GM12878 (cell line): ENCODE measurements at regions not wholly inside any gene's neighbourhood (a gene's known extent, or its start where the extent isn't known, plus 50 kb on each side); places are given as distances from the start of the nearest gene placed in this dataset.

Experiments used
- ATAC-seq: fragments of 200-7000 bp; cut with Tn5 transposase; 3 replicates; pipeline ENCODE4 v1.9.1; 2020; ENCODE audit warnings: mild to moderate bottlenecking, moderate library complexity
- BruUV-seq: library from RNA; stranded (reverse); fragments of 400-500 nt; replicated peaks from 2 replicates; lab custom pipeline; 2021; lab: Mats Ljungman, UMichigan
- CTCF ChIA-PET: fragments of 300-600 bp; sonication (Branson Sonifier 250); formaldehyde crosslinking; extraction: SDS; loops from one replicate; lab custom pipeline; 2021; ENCODE audit warnings: inconsistent platforms; lab: Yijun Ruan, JAX
- POLR2A ChIA-PET: fragments of 350-600 bp; formaldehyde crosslinking; extraction: SDS; loops from one replicate; lab custom pipeline; 2021; ENCODE audit warnings: inconsistent platforms; lab: Charles Lee
- RAD21 ChIA-PET: fragments of 300-600 bp; sonication (Branson Sonifier 250); formaldehyde crosslinking; loops from one replicate; lab custom pipeline; 2023; ENCODE audit warnings: antibody characterized with exemption; ENCODE audit not compliant: unreplicated experiment; lab: Charles Lee
- SMC1A ChIA-PET: fragments of 300-600 bp; sonication (Branson Sonifier 250); formaldehyde crosslinking; loops from one replicate; lab custom pipeline; 2023; ENCODE audit not compliant: unreplicated experiment, uncharacterized antibody; lab: Charles Lee
- DNase-seq: peaks from one replicate; pipeline ENCODE4 v3.0.0-alpha.2; 2011; ENCODE audit warnings: low read depth, low spot score
- FAIRE-seq: peaks from 3 replicates; lab custom pipeline; 2011; peaks lifted over from hg19 to GRCh38; lab: Jason Lieb, UNC
- H2AFZ ChIP-seq: 2 replicates; pipeline ENCODE4 v1.6.0; 2011; ENCODE audit warnings: low read depth, low read length, control low read depth; ENCODE audit not compliant: control insufficient read depth
- H3K27ac ChIP-seq: 2 replicates; pipeline ENCODE4 v1.5.1; 2011; ENCODE audit warnings: control low read depth; ENCODE audit not compliant: control insufficient read depth, insufficient read depth
- H3K27me3 ChIP-seq, 2 experiments: replicated peaks in 1 of 2; 2 replicates each; pipeline versions ENCODE4 v1.6.0 to v1.6.1; 2011; ENCODE audit warnings: low read length in 1 of 2; ENCODE audit not compliant: control insufficient read depth in 2 of 2, insufficient read depth in 2 of 2
- H3K36me3 ChIP-seq, 2 experiments: 2 replicates each; pipeline ENCODE4 v1.5.1; 2011; ENCODE audit warnings: low read length in 1 of 2; ENCODE audit not compliant: control insufficient read depth in 2 of 2, insufficient read depth in 2 of 2
- H3K4me1 ChIP-seq: 2 replicates; pipeline ENCODE4 v1.6.1; 2011; ENCODE audit warnings: mild to moderate bottlenecking, low read length, moderate library complexity, mixed read lengths; ENCODE audit not compliant: control insufficient read depth, insufficient read depth
- H3K4me2 ChIP-seq: 2 replicates; pipeline ENCODE4 v1.6.0; 2011; ENCODE audit warnings: control low read depth; ENCODE audit not compliant: control insufficient read depth, insufficient read depth
- H3K4me3 ChIP-seq: fragments of 200-600 bp; sonication (generic); 2 replicates; pipeline ENCODE4 v1.5.1; 2016
- H3K79me2 ChIP-seq: 2 replicates; pipeline ENCODE4 v1.6.0; 2011; ENCODE audit warnings: low read length; ENCODE audit not compliant: control insufficient read depth, insufficient read depth
- H3K9ac ChIP-seq: 2 replicates; pipeline ENCODE4 v1.8.0; 2011; ENCODE audit warnings: low read length, control low read depth, mixed read lengths; ENCODE audit not compliant: control insufficient read depth, insufficient read depth
- H3K9me3 ChIP-seq: replicated peaks from 3 replicates; pipeline ENCODE4 v1.5.1; 2011; ENCODE audit warnings: mild to moderate bottlenecking, low read length; ENCODE audit not compliant: control insufficient read depth, insufficient read depth
- H4K20me1 ChIP-seq: 2 replicates; pipeline ENCODE4 v1.6.0; 2011; ENCODE audit not compliant: control insufficient read depth, insufficient read depth
- FOXM1 ChIP-seq: IDR thresholded peaks from 2 replicates; pipeline ENCODE4 v1.6.1; 2012; ENCODE audit warnings: low read depth, mild to moderate bottlenecking, inconsistent platforms, low read length, moderate library complexity
- GABPA ChIP-seq: IDR thresholded peaks from 2 replicates; pipeline ENCODE4 v1.6.1; 2014; ENCODE audit warnings: antibody characterized with exemption, low read depth, mild to moderate bottlenecking, inconsistent platforms
- IKZF2 ChIP-seq, 2 experiments: fragments of 450-650 bp; IDR thresholded peaks; 2 replicates each; pipeline ENCODE4 v1.6.1; 2017; ENCODE audit warnings: mild to moderate bottlenecking in 2 of 2, moderate library complexity in 2 of 2
- MEF2B ChIP-seq: fragments of 450-650 bp; IDR thresholded peaks from 2 replicates; pipeline ENCODE4 v1.6.1; 2018; ENCODE audit warnings: mild to moderate bottlenecking, moderate library complexity; ENCODE audit not compliant: partially characterized antibody, poor library complexity, severe bottlenecking
- NFXL1 ChIP-seq: fragments of 450-650 bp; IDR thresholded peaks from 2 replicates; pipeline ENCODE4 v1.6.1; 2017; ENCODE audit warnings: antibody characterized with exemption, mild to moderate bottlenecking, borderline replicate concordance
- PAX5 ChIP-seq: IDR thresholded peaks from 2 replicates; pipeline ENCODE4 v1.6.1; 2011; ENCODE audit warnings: low read depth, low read length, borderline replicate concordance
- POLR2A ChIP-seq: IDR thresholded peaks from 2 replicates; pipeline ENCODE4 v1.6.1; 2011; ENCODE audit warnings: low read depth, mild to moderate bottlenecking, low read length
- RAD51 ChIP-seq: fragments of 450-650 bp; IDR thresholded peaks from 2 replicates; pipeline ENCODE4 v1.6.1; 2016; ENCODE audit warnings: moderate library complexity, mild to moderate bottlenecking, inconsistent platforms
- RFX5 ChIP-seq: IDR thresholded peaks from 2 replicates; pipeline ENCODE4 v1.6.1; 2011; ENCODE audit warnings: low read depth, low read length, improper control_type of control experiment
- SUPT20H ChIP-seq: IDR thresholded peaks from 2 replicates; pipeline ENCODE4 v1.6.1; 2011; ENCODE audit warnings: low read depth, mild to moderate bottlenecking, low read length, moderate library complexity, borderline replicate concordance; ENCODE audit not compliant: control insufficient read depth
- TBL1XR1 ChIP-seq: IDR thresholded peaks from 2 replicates; pipeline ENCODE4 v1.6.1; 2012; ENCODE audit warnings: low read depth, low read length, improper control_type of control experiment
- TCF3 ChIP-seq: IDR thresholded peaks from 2 replicates; pipeline ENCODE4 v1.6.1; 2012; ENCODE audit warnings: low read depth, mild to moderate bottlenecking, low read length, borderline replicate concordance; ENCODE audit not compliant: insufficient read depth
- YBX1 ChIP-seq: fragments of 450-650 bp; IDR thresholded peaks from 2 replicates; pipeline ENCODE4 v1.6.1; 2016; ENCODE audit warnings: antibody characterized with exemption
- WGBS: methylation state at CpG from one replicate; pipeline ENCODE4 v1.1.6; 2016; ENCODE audit warnings: low lambda C conversion rate; ENCODE audit not compliant: insufficient replicate concordance, insufficient coverage; ENCODE audit errors: missing lambda C conversion rate; 5-methylcytosine and 5-hydroxymethylcytosine counted together
- in situ Hi-C: fragments of 300-500 bp; cut with MboI; formaldehyde crosslinking; loops from 9 replicates; pipeline ENCODE4 v1.14.3; 2018; ENCODE audit warnings: mixed read lengths
- intact Hi-C: fragments of 100-400 bp; cut with micrococcal nuclease; formaldehyde crosslinking; loops from one replicate; pipeline ENCODE4 v1.14.2; 2022; ENCODE audit not compliant: unreplicated experiment
- TF ChIP-seq, protein P1 (sequence below): fragments of 450-650 bp; IDR thresholded peaks from 2 replicates; pipeline ENCODE4 v1.6.1; 2017; ENCODE audit warnings: antibody characterized with exemption, mild to moderate bottlenecking, moderate library complexity
- TF ChIP-seq, protein P2 (sequence below): fragments of 450-650 bp; IDR thresholded peaks from 2 replicates; pipeline ENCODE4 v1.6.1; 2018; ENCODE audit warnings: mild to moderate bottlenecking, low read depth, moderate library complexity; ENCODE audit not compliant: partially characterized antibody
- TF ChIP-seq, protein P3 (sequence below): IDR thresholded peaks from 2 replicates; pipeline ENCODE4 v1.6.1; 2012; ENCODE audit warnings: low read depth, low read length, improper control_type of control experiment
- TF ChIP-seq, protein P4 (sequence below): IDR thresholded peaks from 2 replicates; pipeline ENCODE4 v1.6.1; 2011; ENCODE audit warnings: mild to moderate bottlenecking, low read depth, low read length, moderate library complexity; ENCODE audit not compliant: insufficient replicate concordance

DNA sequence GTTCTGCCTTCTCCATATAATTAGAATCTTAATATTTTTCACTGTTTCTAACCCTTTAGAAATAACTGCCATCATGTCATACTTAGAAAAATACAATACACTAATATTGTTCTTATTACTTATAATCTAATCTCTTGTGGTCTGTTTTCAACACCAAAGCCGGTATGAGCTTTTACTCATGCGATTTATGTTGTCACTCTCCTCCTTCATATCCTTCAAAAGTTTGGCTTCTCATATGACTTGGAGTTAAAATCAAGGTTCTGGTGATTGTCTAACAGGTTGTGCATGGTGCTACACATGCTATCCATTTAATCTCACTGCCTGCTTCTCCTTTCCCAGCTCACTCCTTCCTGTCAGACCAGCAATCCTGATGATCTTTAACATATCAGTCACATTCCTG, 1392.9 kb downstream of the ARAP2 start:
- TF ChIP-seq, protein P1, sequence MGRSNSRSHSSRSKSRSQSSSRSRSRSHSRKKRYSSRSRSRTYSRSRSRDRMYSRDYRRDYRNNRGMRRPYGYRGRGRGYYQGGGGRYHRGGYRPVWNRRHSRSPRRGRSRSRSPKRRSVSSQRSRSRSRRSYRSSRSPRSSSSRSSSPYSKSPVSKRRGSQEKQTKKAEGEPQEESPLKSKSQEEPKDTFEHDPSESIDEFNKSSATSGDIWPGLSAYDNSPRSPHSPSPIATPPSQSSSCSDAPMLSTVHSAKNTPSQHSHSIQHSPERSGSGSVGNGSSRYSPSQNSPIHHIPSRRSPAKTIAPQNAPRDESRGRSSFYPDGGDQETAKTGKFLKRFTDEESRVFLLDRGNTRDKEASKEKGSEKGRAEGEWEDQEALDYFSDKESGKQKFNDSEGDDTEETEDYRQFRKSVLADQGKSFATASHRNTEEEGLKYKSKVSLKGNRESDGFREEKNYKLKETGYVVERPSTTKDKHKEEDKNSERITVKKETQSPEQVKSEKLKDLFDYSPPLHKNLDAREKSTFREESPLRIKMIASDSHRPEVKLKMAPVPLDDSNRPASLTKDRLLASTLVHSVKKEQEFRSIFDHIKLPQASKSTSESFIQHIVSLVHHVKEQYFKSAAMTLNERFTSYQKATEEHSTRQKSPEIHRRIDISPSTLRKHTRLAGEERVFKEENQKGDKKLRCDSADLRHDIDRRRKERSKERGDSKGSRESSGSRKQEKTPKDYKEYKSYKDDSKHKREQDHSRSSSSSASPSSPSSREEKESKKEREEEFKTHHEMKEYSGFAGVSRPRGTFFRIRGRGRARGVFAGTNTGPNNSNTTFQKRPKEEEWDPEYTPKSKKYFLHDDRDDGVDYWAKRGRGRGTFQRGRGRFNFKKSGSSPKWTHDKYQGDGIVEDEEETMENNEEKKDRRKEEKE = no peak
- no peak for TF ChIP-seq TBL1XR1
- TF ChIP-seq FOXM1 = no peak
- no peak for TF ChIP-seq RAD51
- TF ChIP-seq IKZF2 (IDR thresholded peaks at IDR 0.05) = no peak
- no peak for TF ChIP-seq PAX5
- no peak for TF ChIP-seq TCF3
- TF ChIP-seq, protein P2, sequence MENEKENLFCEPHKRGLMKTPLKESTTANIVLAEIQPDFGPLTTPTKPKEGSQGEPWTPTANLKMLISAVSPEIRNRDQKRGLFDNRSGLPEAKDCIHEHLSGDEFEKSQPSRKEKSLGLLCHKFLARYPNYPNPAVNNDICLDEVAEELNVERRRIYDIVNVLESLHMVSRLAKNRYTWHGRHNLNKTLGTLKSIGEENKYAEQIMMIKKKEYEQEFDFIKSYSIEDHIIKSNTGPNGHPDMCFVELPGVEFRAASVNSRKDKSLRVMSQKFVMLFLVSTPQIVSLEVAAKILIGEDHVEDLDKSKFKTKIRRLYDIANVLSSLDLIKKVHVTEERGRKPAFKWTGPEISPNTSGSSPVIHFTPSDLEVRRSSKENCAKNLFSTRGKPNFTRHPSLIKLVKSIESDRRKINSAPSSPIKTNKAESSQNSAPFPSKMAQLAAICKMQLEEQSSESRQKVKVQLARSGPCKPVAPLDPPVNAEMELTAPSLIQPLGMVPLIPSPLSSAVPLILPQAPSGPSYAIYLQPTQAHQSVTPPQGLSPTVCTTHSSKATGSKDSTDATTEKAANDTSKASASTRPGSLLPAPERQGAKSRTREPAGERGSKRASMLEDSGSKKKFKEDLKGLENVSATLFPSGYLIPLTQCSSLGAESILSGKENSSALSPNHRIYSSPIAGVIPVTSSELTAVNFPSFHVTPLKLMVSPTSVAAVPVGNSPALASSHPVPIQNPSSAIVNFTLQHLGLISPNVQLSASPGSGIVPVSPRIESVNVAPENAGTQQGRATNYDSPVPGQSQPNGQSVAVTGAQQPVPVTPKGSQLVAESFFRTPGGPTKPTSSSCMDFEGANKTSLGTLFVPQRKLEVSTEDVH = no peak
- TF ChIP-seq NFXL1 = no peak
- no peak for TF ChIP-seq YBX1
- TF ChIP-seq, protein P3, sequence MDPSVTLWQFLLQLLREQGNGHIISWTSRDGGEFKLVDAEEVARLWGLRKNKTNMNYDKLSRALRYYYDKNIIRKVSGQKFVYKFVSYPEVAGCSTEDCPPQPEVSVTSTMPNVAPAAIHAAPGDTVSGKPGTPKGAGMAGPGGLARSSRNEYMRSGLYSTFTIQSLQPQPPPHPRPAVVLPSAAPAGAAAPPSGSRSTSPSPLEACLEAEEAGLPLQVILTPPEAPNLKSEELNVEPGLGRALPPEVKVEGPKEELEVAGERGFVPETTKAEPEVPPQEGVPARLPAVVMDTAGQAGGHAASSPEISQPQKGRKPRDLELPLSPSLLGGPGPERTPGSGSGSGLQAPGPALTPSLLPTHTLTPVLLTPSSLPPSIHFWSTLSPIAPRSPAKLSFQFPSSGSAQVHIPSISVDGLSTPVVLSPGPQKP = no peak
- no peak for TF ChIP-seq SUPT20H
- no peak for TF ChIP-seq POLR2A
- no peak for TF ChIP-seq GABPA
- TF ChIP-seq MEF2B = no peak
- TF ChIP-seq, protein P4, sequence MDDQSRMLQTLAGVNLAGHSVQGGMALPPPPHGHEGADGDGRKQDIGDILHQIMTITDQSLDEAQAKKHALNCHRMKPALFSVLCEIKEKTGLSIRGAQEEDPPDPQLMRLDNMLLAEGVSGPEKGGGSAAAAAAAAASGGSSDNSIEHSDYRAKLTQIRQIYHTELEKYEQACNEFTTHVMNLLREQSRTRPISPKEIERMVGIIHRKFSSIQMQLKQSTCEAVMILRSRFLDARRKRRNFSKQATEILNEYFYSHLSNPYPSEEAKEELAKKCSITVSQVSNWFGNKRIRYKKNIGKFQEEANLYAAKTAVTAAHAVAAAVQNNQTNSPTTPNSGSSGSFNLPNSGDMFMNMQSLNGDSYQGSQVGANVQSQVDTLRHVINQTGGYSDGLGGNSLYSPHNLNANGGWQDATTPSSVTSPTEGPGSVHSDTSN = no peak
- TF ChIP-seq RFX5 = no peak
- H3K27me3 ChIP-seq = no peaks in the 10 kb centered on the region
- no peaks in the 10 kb centered on the region for H3K36me3 ChIP-seq
- H3K4me2 ChIP-seq = no peak overlapping the region
- no peaks in the 10 kb centered on the region for H3K4me1 ChIP-seq
- no TSS peak for BruUV-seq
- no peak overlapping the region for H3K4me3 ChIP-seq
- DNase-seq (no peak), ATAC-seq (no peak), FAIRE-seq (no peak)
- no peaks in the 10 kb centered on the region for H3K9me3 ChIP-seq
- no peak overlapping the region for H3K9ac ChIP-seq
- H3K79me2 ChIP-seq = no peaks in the 10 kb centered on the region
- no peak overlapping the region for H2AFZ ChIP-seq
- in situ Hi-C loops (no loop called here), intact Hi-C loops (no loop called here)
- ChIA-PET SMC1A (interaction anchor here (0.7 kb wide), 1 partner anchor 171 kb away, joined by 3 read pairs; no protein-coding TSS in a partner anchor), RAD21 (no interaction called here), POLR2A (interaction anchor here (0.7 kb wide), 1 partner anchor 575 kb away, joined by 4 read pairs; no protein-coding TSS in a partner anchor), CTCF (interaction anchor here (1.1 kb wide), 1 partner anchor 13 kb away, joined by 3 read pairs; no protein-coding TSS in a partner anchor)
- 70% methylated on average over 2 of the region's 2 CpGs for WGBS
- H3K27ac ChIP-seq = no peak overlapping the region
- no peaks in the 10 kb centered on the region for H4K20me1 ChIP-seq
